Activated CD8-positive, alpha-beta memory T cell treated with anti-CD3 and anti-CD28 coated beads for 48 hours (primary cell): ENCODE measurements at regions not wholly inside any gene's neighbourhood (a gene's known extent, or its start where the extent isn't known, plus 50 kb on each side); places are given as distances from the start of the nearest gene placed in this dataset.
"Not testable (repeated sequence)": the region's sequence is repeated elsewhere in the genome, so short reads cannot be mapped to it uniquely, and the experiment has no call there.

Experiments used
- DNase-seq, 3 experiments: peaks; one replicate each; pipeline ENCODE4 v3.0.0-alpha.2; 2020; ENCODE audit warnings: low read depth in 2 of 3, low spot score in 2 of 3

- no peak for DNase-seq
Measured at GRCh38 chr4:117545039-117545438, 459.7 kb upstream of the TRAM1L1 start.

- DNase-seq: no peak
Measured at GRCh38 chr4:117549524-117549923, 464.1 kb upstream of the TRAM1L1 start.

- no peak for DNase-seq
Measured at GRCh38 chr4:117550085-117550484, 464.7 kb upstream of the TRAM1L1 start.

- DNase-seq: no peak
Measured at GRCh38 chr4:117560329-117560728, 474.0 kb upstream of the NDST3 start.

- no peak for DNase-seq
Measured at GRCh38 chr4:117574085-117574484, 460.2 kb upstream of the NDST3 start.

GRCh38 chr4:117575850-117576249 is 458.4 kb upstream of the NDST3 start:
- no peak for DNase-seq

- DNase-seq: no peak
Measured at GRCh38 chr4:117577686-117578311, 456.5 kb upstream of the NDST3 start.

- no peak for DNase-seq
Measured at GRCh38 chr4:117588771-117589170, 445.5 kb upstream of the NDST3 start.

- DNase-seq: no peak
Measured at GRCh38 chr4:117596917-117597480, 437.3 kb upstream of the NDST3 start.

- not testable (repeated sequence) for DNase-seq
Measured at GRCh38 chr4:117599393-117599792, 434.9 kb upstream of the NDST3 start.

- DNase-seq: not testable (repeated sequence)
Measured at GRCh38 chr4:117600936-117601335, 433.4 kb upstream of the NDST3 start.

GRCh38 chr4:117610706-117611308 is 423.5 kb upstream of the NDST3 start:
- DNase-seq: no peak

- DNase-seq: no peak
Measured at GRCh38 chr4:117621673-117622072, 412.6 kb upstream of the NDST3 start.

GRCh38 chr4:117623326-117623725 is 411.0 kb upstream of the NDST3 start:
- no peak for DNase-seq

GRCh38 chr4:117626664-117627063 is 407.6 kb upstream of the NDST3 start:
- DNase-seq: no peak

GRCh38 chr4:117634716-117635115 is 399.6 kb upstream of the NDST3 start:
- no peak for DNase-seq

GRCh38 chr4:117637347-117637746 is 396.9 kb upstream of the NDST3 start:
- no peak for DNase-seq

GRCh38 chr4:117640836-117641235 is 393.4 kb upstream of the NDST3 start:
- no peak for DNase-seq

GRCh38 chr4:117641519-117641918 is 392.8 kb upstream of the NDST3 start:
- no peak for DNase-seq

GRCh38 chr4:117654079-117654478 is 380.2 kb upstream of the NDST3 start:
- no peak for DNase-seq

GRCh38 chr4:117660668-117661067 is 373.6 kb upstream of the NDST3 start:
- no peak for DNase-seq

- DNase-seq: no peak
Measured at GRCh38 chr4:117661091-117662072, 372.9 kb upstream of the NDST3 start.
